ENCODE measurements at regions not wholly inside any gene's neighbourhood (a gene's known extent, or its start where the extent isn't known, plus 50 kb on each side); places are given as distances from the start of the nearest gene placed in this dataset.

DNA sequence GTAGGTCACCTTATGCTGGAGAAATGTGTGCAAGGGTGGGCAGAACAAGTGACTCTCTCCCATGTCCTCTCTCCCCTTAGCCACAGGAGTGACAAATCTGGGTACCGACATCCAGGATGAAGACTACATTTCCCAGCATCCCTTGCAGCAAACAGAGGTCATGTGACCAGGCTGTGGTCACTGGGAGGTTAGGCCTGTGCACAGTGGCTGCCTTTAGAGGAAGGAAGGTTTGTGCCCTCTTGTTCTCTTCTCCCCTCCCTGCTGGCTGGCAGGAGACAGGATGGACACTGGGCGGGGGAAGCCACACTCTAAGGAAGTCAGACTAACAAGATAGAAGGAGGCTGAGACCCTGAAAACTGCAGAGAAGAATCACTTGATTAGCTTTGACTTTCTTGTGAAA is 360.2 kb downstream of the PREX1 start:
- Histone ChIP-seq H3K27me3 (ENCODE audit: control insufficient read depth, low read length) (no peaks in the 10 kb centered on the region), H3K4me3 (ENCODE audit: low read length) (no peak overlapping the region), H3K9me3 (ENCODE audit: control insufficient read depth, insufficient read depth, low read length) (no peaks in the 10 kb centered on the region), H3K36me3 (ENCODE audit: control insufficient read depth, low read length) (no peaks in the 10 kb centered on the region), H3K27ac (ENCODE audit: low read depth, low read length) (no peak overlapping the region), H3K4me1 (ENCODE audit: control insufficient read depth, low read length) (no peaks in the 10 kb centered on the region), H4K20me1 (ENCODE audit: control insufficient read depth, insufficient read depth, low read depth, low read length) (no peaks in the 10 kb centered on the region), H3K79me2 (ENCODE audit: control insufficient read depth, low read length) (no peaks in the 10 kb centered on the region), H3F3A (ENCODE audit: control insufficient read depth, insufficient read depth) (no peaks in the 10 kb centered on the region), H3K9me2 (replicated peaks; ENCODE audit: control insufficient read depth, low read length) (no peaks in the 10 kb centered on the region), H3K4me2 (ENCODE audit: low read length) (no peak overlapping the region)
- TF ChIP-seq EZH2phosphoT487 (IDR thresholded peaks at IDR 0.05; ENCODE audit: borderline replicate concordance, low read length), result no peak
- TF ChIP-seq, protein P1, sequence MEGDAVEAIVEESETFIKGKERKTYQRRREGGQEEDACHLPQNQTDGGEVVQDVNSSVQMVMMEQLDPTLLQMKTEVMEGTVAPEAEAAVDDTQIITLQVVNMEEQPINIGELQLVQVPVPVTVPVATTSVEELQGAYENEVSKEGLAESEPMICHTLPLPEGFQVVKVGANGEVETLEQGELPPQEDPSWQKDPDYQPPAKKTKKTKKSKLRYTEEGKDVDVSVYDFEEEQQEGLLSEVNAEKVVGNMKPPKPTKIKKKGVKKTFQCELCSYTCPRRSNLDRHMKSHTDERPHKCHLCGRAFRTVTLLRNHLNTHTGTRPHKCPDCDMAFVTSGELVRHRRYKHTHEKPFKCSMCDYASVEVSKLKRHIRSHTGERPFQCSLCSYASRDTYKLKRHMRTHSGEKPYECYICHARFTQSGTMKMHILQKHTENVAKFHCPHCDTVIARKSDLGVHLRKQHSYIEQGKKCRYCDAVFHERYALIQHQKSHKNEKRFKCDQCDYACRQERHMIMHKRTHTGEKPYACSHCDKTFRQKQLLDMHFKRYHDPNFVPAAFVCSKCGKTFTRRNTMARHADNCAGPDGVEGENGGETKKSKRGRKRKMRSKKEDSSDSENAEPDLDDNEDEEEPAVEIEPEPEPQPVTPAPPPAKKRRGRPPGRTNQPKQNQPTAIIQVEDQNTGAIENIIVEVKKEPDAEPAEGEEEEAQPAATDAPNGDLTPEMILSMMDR (IDR thresholded peaks at IDR 0.05; ENCODE audit: low read depth, low read length, poor library complexity, severe bottlenecking), result no peak

DNA sequence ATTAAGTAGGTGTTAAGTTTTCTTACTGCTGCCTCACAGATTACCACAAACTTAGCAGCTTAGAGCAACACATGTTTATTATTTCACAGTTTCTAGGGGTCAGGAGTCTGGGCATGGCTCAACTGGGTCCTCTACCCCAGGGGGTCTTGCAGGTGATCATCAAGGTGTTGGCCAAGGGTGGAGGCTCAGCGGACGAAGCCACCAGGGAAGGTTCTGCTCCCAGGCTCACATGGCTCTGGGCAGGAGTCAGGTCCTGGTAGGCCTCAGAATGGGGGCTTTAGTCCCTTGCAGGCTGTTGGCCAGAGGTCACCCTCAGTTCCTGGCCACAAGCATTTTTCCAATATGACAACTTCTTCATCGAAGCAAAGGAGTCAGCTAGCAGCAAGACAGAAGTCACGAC is 362.5 kb downstream of the PREX1 start:
- Histone ChIP-seq H4K20me1 (ENCODE audit: control insufficient read depth, insufficient read depth, low read depth, low read length) (no peaks in the 10 kb centered on the region), H3K27ac (ENCODE audit: low read depth, low read length) (no peak overlapping the region), H3K27me3 (ENCODE audit: control insufficient read depth, low read length) (no peaks in the 10 kb centered on the region), H3K4me2 (ENCODE audit: low read length) (no peak overlapping the region), H3K4me3 (ENCODE audit: low read length) (no peak overlapping the region), H3K9me3 (ENCODE audit: control insufficient read depth, insufficient read depth, low read length) (no peaks in the 10 kb centered on the region), H3F3A (ENCODE audit: control insufficient read depth, insufficient read depth) (no peaks in the 10 kb centered on the region), H3K36me3 (ENCODE audit: control insufficient read depth, low read length) (no peaks in the 10 kb centered on the region), H3K9me2 (replicated peaks; ENCODE audit: control insufficient read depth, low read length) (no peaks in the 10 kb centered on the region), H3K79me2 (ENCODE audit: control insufficient read depth, low read length) (no peaks in the 10 kb centered on the region), H3K4me1 (ENCODE audit: control insufficient read depth, low read length) (0 out of 2 replicates have a peak, but pooled peaks cover 6% of the 10 kb centered on the region)
- TF ChIP-seq, protein P1 (IDR thresholded peaks at IDR 0.05; ENCODE audit: low read depth, low read length, poor library complexity, severe bottlenecking), result no peak
- no peak for TF ChIP-seq EZH2phosphoT487 (IDR thresholded peaks at IDR 0.05; ENCODE audit: borderline replicate concordance, low read length)

DNA sequence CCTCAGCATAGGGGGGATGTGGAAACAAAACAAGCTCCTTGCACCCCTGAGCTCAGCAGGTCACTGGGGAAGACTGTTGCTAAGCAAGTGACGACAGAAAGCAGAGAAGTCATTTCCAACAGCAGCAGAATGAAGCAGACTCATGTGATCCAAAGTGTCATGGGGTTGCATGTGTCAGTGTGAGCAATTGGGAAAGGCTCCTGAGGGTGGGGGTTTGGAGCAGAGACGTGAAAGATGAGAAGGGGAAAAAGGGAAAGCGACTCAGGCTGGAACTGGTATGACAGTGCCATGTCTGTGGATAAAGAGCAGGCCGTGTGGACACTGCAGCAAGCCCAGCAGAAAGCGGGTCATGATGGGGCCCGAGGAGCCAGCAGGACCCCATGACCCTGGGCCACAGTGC is 363.9 kb downstream of the PREX1 start:
- Histone ChIP-seq H3F3A (ENCODE audit: control insufficient read depth, insufficient read depth) (no peaks in the 10 kb centered on the region), H3K9me3 (ENCODE audit: control insufficient read depth, insufficient read depth, low read length) (no peaks in the 10 kb centered on the region), H3K79me2 (ENCODE audit: control insufficient read depth, low read length) (no peaks in the 10 kb centered on the region), H3K9me2 (replicated peaks; ENCODE audit: control insufficient read depth, low read length) (no peaks in the 10 kb centered on the region), H3K4me1 (ENCODE audit: control insufficient read depth, low read length) (0 out of 2 replicates have a peak, but pooled peaks cover 6% of the 10 kb centered on the region), H3K4me3 (ENCODE audit: low read length) (no peak overlapping the region), H3K27me3 (ENCODE audit: control insufficient read depth, low read length) (no peaks in the 10 kb centered on the region), H3K36me3 (ENCODE audit: control insufficient read depth, low read length) (no peaks in the 10 kb centered on the region), H3K27ac (ENCODE audit: low read depth, low read length) (no peak overlapping the region), H3K4me2 (ENCODE audit: low read length) (no peak overlapping the region), H4K20me1 (ENCODE audit: control insufficient read depth, insufficient read depth, low read depth, low read length) (no peaks in the 10 kb centered on the region)
- TF ChIP-seq EZH2phosphoT487 (IDR thresholded peaks at IDR 0.05; ENCODE audit: borderline replicate concordance, low read length), result no peak
- TF ChIP-seq, protein P1 (IDR thresholded peaks at IDR 0.05; ENCODE audit: low read depth, low read length, poor library complexity, severe bottlenecking), result no peak
